AG04449 (cell line): ENCODE measurements at regions not wholly inside any gene's neighbourhood (a gene's known extent, or its start where the extent isn't known, plus 50 kb on each side); places are given as distances from the start of the nearest gene placed in this dataset.

Experiments used
- CTCF ChIA-PET: fragments of 350-600 bp; formaldehyde crosslinking; extraction: SDS; loops from one replicate; lab custom pipeline; 2021; ENCODE audit warnings: antibody characterized with exemption; lab: Yijun Ruan, JAX
- POLR2A ChIA-PET: fragments of 400-600, 350-600 bp; formaldehyde crosslinking; extraction: SDS; loops from one replicate; lab custom pipeline; 2020; ENCODE audit warnings: antibody characterized with exemption, inconsistent platforms; lab: Yijun Ruan, JAX
- DNase-seq: peaks from one replicate; pipeline ENCODE4 v3.0.0-alpha.2; 2010; ENCODE audit warnings: low read depth, low spot score
- H3K4me3 ChIP-seq: 2 replicates; pipeline ENCODE4 v1.5.1; 2011; ENCODE audit warnings: low read depth, mild to moderate bottlenecking, control low read depth, low read length
- TF ChIP-seq, protein P1 (sequence below): IDR thresholded peaks from one replicate; pipeline ENCODE4 v1.5.1; 2011; ENCODE audit warnings: mild to moderate bottlenecking, moderate library complexity, low read length, control low read depth, inconsistent platforms; ENCODE audit not compliant: insufficient read depth; ENCODE audit errors: missing control alignments

DNA sequence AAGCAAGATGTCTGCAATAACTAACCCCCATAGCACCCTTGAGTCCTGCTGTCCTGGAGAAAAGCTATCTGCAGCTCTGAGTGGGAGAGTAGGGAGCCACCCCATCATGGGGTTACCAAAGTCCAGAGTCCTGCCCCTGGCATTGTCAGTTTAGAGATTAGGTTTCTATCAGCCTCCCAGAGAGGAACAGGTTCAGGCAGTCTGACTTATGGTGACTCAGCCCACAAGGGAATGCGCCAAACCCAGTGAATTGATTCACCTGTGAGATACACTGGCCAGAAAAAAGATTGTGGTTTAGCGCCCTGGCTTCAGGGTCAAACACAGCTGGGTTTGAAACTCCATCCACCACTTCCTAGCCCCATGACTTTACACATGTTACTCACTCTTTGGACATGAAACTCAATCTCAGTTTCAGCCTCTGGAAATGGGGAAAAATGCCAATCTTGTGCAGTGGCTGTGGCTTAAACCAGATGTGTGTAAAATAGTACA, 263.6 kb upstream of the HES1 start:
- ChIA-PET CTCF (interaction anchor here (1.1 to 1.2 kb wide), 2 partner anchors 9 to 92 kb away, joined by 3 to 5 read pairs; no protein-coding TSS in a partner anchor), POLR2A (no interaction called here)
- DNase-seq, result peak; percentile 10
- TF ChIP-seq, protein P1, sequence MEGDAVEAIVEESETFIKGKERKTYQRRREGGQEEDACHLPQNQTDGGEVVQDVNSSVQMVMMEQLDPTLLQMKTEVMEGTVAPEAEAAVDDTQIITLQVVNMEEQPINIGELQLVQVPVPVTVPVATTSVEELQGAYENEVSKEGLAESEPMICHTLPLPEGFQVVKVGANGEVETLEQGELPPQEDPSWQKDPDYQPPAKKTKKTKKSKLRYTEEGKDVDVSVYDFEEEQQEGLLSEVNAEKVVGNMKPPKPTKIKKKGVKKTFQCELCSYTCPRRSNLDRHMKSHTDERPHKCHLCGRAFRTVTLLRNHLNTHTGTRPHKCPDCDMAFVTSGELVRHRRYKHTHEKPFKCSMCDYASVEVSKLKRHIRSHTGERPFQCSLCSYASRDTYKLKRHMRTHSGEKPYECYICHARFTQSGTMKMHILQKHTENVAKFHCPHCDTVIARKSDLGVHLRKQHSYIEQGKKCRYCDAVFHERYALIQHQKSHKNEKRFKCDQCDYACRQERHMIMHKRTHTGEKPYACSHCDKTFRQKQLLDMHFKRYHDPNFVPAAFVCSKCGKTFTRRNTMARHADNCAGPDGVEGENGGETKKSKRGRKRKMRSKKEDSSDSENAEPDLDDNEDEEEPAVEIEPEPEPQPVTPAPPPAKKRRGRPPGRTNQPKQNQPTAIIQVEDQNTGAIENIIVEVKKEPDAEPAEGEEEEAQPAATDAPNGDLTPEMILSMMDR, result no peak
- no peak overlapping the region for H3K4me3 ChIP-seq

DNA sequence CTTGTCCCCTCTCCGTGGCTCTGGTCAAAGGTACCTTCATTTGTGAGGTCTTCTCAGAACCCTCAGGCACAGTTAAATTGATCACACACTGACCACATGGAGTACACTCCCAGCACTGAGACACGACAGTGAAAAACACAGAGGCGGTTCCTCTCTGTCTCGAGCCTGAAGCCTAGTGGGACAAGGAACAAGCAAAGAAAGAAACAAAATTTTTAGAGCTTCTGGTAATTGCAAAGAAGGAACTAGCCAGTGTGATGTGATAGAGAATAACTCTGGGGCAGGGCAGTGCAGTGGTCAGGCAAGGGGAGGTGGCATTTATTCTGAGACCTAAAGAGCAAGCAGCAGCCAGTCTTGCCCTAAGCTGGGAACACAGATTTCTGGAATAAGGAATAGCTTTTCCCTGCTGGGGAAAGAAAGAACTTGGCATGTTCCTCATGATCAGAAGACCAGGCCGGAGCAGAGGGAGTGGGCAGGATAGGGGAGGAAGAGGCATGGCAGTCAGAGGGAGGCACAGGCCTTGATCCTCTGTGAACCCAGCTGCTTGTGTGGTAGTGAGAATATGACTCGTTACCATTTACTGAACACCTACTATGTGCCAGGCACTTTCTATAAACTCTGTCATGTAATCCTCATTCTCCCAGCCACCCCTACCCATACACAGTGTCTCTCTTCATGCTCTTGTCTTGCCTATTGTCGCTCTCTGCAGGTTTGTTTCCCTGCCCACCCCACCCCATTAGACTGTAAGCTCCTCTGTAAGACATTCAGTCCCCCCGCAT, 262.3 kb upstream of the HES1 start:
- CTCF ChIA-PET, result no interaction called here

DNA sequence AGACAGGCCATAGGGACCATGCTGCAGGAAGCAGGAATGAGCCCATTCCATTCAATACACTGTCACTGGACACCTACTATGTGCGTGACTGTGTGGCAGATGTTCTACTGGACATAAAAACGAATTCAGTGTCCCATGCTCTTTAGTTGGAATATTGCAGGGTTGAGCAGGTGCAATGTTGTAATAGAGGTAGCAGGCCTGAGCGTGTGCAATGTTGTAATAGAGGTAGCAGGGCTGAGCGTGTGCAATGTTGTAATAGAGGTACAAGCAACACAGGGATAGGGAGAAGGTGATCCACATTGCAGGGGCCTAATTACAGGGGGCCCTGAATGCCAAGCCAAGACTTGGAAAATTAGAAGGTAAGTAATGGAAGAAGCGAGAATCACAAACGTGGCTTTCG, 261.4 kb upstream of the HES1 start:
- no peak for DNase-seq
- POLR2A ChIA-PET, result no interaction called here
- TF ChIP-seq, protein P1, result no peak
- H3K4me3 ChIP-seq, result no peak overlapping the region
- CTCF ChIA-PET, result no interaction called here

More for the DNA sequence above, 262.3 kb upstream of the HES1 start:
- DNase-seq, result no peak
- POLR2A ChIA-PET, result no interaction called here
- H3K4me3 ChIP-seq, result no peak overlapping the region
- TF ChIP-seq, protein P1, result no peak

DNA sequence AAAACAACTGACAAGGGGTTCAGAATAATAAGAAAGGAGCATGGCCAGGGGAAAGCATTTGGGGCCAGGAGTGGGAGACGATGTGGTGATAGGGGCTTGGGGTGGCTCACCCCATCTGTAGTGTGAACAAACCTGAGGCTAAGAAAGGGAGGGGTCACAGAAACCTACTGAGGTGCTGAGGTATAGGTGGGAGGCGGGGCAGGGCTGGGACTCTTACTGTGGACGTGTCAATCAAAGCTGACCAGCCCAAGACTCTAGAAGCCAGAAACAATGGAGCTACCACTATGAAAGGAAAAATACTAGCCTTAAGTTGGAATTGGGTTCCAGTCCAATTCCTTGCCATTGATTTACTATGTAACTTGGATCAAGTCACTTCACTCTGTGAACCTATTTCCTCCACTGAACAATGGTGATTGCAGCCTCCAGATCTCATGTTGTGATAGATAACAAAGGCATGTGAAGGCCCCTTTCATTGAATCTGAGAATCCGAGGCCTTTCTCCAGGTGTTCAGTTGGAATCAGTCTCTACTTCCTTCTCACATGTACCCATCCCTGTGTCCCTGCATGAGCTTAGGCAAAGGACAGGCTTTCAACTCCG, 260.9 kb upstream of the HES1 start:
- ChIA-PET CTCF (no interaction called here), POLR2A (no interaction called here)
- DNase-seq, result no peak
- no peak overlapping the region for H3K4me3 ChIP-seq
- TF ChIP-seq, protein P1, result no peak

DNA sequence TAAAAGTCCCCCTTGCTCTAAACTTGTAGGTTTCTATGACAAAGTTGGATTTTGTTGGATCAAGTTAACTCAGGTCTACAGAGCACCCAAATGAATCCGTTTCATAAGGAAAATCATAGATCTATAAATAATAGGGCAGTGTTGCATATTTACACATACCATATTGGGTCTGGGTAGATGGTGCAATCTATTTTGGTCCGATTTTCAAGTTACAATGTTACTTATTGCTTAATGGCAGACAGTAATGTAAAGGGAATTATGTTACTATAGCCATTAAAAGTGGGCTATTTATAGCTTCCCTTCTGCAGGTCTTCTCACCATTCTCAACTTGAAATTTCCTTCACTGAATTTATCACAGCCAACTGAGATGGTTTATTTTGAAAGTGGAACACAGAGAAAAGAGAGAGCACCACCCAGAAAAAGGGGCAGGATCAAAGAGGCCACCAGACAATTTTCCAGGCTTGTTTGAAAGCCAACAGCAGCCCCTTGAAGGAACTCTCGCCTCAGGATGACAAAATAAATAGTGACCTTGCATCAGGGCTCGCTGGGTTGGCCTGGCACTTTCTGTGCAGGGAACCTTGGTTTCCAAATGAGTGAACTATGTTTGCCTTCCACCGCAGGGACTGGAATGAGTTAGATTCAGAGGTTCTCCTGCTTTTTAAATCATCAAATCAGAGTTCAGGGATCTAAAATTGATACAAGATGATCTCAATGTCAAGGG, 260.2 kb upstream of the HES1 start:
- TF ChIP-seq, protein P1, result no peak
- POLR2A ChIA-PET, result no interaction called here
- CTCF ChIA-PET, result no interaction called here
- H3K4me3 ChIP-seq, result no peak overlapping the region
- DNase-seq, result no peak
